Lower leg skin (tissue), 4 donors: ENCODE measurements at regions not wholly inside any gene's neighbourhood (a gene's known extent, or its start where the extent isn't known, plus 50 kb on each side); places are given as distances from the start of the nearest gene placed in this dataset.

Experiments
- DNase-seq, 2 donors: peaks; one replicate each; pipeline ENCODE4 v3.0.0-alpha.2; 2019; ENCODE audit warnings: low spot score in 2 of 2
- H3K4me3 ChIP-seq: fragments of 200-600 bp; sonication (generic); 2 replicates; pipeline ENCODE4 v1.5.1; 2017; ENCODE audit warnings: mild to moderate bottlenecking, low read depth; ENCODE audit not compliant: poor library complexity, severe bottlenecking
- CTCF ChIP-seq, 3 donors: fragments of 450-650 bp; IDR thresholded peaks; one replicate each; pipeline ENCODE4 v1.5.1; 2016; ENCODE audit warnings: antibody characterized with exemption in 3 of 3, mild to moderate bottlenecking in 3 of 3, moderate library complexity in 2 of 3
- POLR2A ChIP-seq, 2 donors: fragments of 450-650 bp; IDR thresholded peaks; one replicate each; pipeline ENCODE4 v1.6.1; 2016 to 2017; ENCODE audit warnings: antibody characterized with exemption in 2 of 2, mild to moderate bottlenecking in 1 of 2, moderate library complexity in 1 of 2
- WGBS, 2 donors: methylation state at CpG; one replicate each; pipeline ENCODE4 v1.1.5; 2018; 5-methylcytosine and 5-hydroxymethylcytosine counted together
- intact Hi-C: fragments of 100-400 bp; cut with DNase I; formaldehyde crosslinking; loops from one replicate; pipeline ENCODE4 v1.15.0; 2023; ENCODE audit warnings: low total_unique reads

DNA sequence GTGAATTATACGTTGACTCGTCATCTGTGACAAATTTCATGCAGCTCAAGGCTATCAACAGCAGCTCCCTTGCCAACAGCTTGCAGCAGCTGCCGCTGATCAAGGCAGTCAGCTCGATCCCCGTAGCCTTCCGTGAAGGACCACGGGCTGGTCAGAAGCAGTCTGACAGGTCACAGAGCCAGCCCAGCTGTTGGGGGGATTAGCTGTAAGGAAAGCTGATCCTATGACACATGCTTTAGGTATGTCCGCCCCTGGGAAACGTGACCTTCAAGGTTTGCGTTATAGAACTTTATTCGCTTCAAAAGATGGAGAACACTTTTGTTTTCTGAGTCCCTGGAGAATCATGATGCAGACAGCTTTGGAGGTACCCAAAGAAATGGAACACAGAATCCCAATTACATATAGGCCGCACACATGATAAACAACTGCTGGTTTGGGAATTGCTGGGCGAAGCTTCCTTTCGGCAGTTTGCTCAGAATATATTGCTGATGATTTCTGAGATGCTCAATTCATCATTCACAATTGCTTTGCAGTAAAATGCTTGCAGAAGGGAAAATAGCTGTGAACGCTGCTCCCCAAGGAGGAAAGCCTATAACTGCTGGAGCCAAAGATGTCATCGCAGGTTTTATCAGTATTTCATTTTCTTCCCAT lies 62.6 kb upstream of the USP29 start:
- H3K4me3 ChIP-seq, result no peak overlapping the region
- no peak for DNase-seq
- intact Hi-C loops, result no loop called here
- 27 to 30% methylated on average over 15 to 16 of the region's 16 CpGs for WGBS, 2 donors
- no peak for TF ChIP-seq CTCF (IDR thresholded peaks at IDR 0.05)
- TF ChIP-seq POLR2A (IDR thresholded peaks at IDR 0.05), result no peak

- no peak overlapping the region for H3K4me3 ChIP-seq
- WGBS, 2 donors, result 82 to 84% methylated on average over 6 of the region's 6 CpGs
- intact Hi-C loops, result no loop called here
- no peak for DNase-seq
- no peak for TF ChIP-seq CTCF (IDR thresholded peaks at IDR 0.05)
- no peak for TF ChIP-seq POLR2A (IDR thresholded peaks at IDR 0.05)
These were observed 60.9 kb upstream of the USP29 start for GRCh38 chr19:57058871-57059270.

- DNase-seq, result no peak
- intact Hi-C loops, result no loop called here
- no peak overlapping the region for H3K4me3 ChIP-seq
- TF ChIP-seq POLR2A (IDR thresholded peaks at IDR 0.05) (no peak), CTCF (IDR thresholded peaks at IDR 0.05) (no peak)
- WGBS, 2 donors, result 87 to 93% methylated on average over 4 of the region's 4 CpGs
These were observed 56.7 kb upstream of the USP29 start for GRCh38 chr19:57063070-57063469.

DNA sequence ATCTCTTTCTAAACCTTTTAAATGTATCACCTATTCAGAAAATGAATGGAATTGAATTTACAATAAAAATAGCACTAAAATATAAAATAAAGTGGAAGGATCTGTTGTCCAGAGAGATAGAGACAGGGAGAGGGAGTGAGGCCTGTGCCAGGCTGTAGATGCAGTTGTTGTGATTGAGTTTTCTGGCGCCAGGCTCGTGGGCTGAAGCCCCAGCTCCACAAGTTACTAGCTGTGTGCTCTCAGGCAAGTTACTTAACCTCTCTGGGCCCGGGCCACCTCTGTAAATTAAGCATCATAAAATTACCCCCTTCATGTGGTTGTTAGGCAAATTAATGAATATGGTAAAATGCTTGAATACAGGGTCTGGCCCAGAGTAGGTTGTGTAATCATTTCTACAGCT lies 52.3 kb upstream of the USP29 start:
- intact Hi-C loops, result no loop called here
- TF ChIP-seq CTCF (IDR thresholded peaks at IDR 0.05) (no peak), POLR2A (IDR thresholded peaks at IDR 0.05) (no peak)
- no peak overlapping the region for H3K4me3 ChIP-seq
- DNase-seq, result no peak
- WGBS, 2 donors, result 73 to 87% methylated on average over 3 of the region's 3 CpGs

- DNase-seq, result no peak
- no peak overlapping the region for H3K4me3 ChIP-seq
- whole genome bisulfite sequencing, 2 donors, result 80 to 86% methylated on average over 12 of the region's 12 CpGs
- intact Hi-C loops, result no loop called here
- TF ChIP-seq POLR2A (IDR thresholded peaks at IDR 0.05), result no peak
- TF ChIP-seq CTCF (IDR thresholded peaks at IDR 0.05), result no peak
These were observed 51.5 kb upstream of the USP29 start for GRCh38 chr19:57068311-57068710.
